Thoracic aorta (tissue), 2 donors: ENCODE measurements at regions not wholly inside any gene's neighbourhood (a gene's known extent, or its start where the extent isn't known, plus 50 kb on each side); places are given as distances from the start of the nearest gene placed in this dataset.

ENCODE experiments used
- ATAC-seq: fragments of 150-250 bp; one replicate; pipeline ENCODE4 v1.8.0; 2017; ENCODE audit warnings: low read depth; ENCODE audit not compliant: insufficient number of reproducible peaks, low FRiP score
- DNase-seq: peaks from one replicate; pipeline ENCODE4 v3.0.0-alpha.2; 2020; ENCODE audit warnings: low spot score
- H3K27ac ChIP-seq, 2 donors: fragments of 200-600 bp; sonication (generic); 1 replicate in 1 of 2; 2 replicates in 1 of 2; pipeline ENCODE4 v1.5.1; 2016; ENCODE audit warnings: mild to moderate bottlenecking in 2 of 2, moderate library complexity in 2 of 2
- H3K27me3 ChIP-seq: fragments of 200-600 bp; sonication (generic); replicated peaks from 2 replicates; pipeline ENCODE4 v1.6.0; 2016; ENCODE audit warnings: mild to moderate bottlenecking; ENCODE audit not compliant: insufficient read depth
- H3K36me3 ChIP-seq: fragments of 200-600 bp; sonication (generic); one replicate; pipeline ENCODE4 v1.5.1; 2016
- H3K4me1 ChIP-seq, 2 donors: fragments of 200-600 bp; sonication (generic); 1 replicate in 1 of 2; 2 replicates in 1 of 2; pipeline versions ENCODE4 v1.5.1 to v1.6.0; 2016; ENCODE audit warnings: low read depth in 2 of 2, mild to moderate bottlenecking in 1 of 2; ENCODE audit not compliant: control insufficient read depth in 1 of 2
- H3K4me3 ChIP-seq: fragments of 200-600 bp; sonication (generic); 2 replicates; pipeline ENCODE4 v1.5.1; 2016; ENCODE audit warnings: mild to moderate bottlenecking
- H3K9me3 ChIP-seq: fragments of 200-600 bp; sonication (generic); 2 replicates; pipeline ENCODE4 v1.5.1; 2016
- CTCF ChIP-seq: fragments of 200-600 bp; sonication (generic); IDR thresholded peaks from one replicate; pipeline ENCODE4 v1.5.1; 2019; ENCODE audit warnings: antibody characterized with exemption

- Histone ChIP-seq H3K4me1 (peaks cover 1 to 30% of the 10 kb centered on the region in 2 donors), H3K9me3 (no peaks in the 10 kb centered on the region), H3K4me3 (no peak overlapping the region), H3K27me3 (no peaks in the 10 kb centered on the region), H3K36me3 (no peaks in the 10 kb centered on the region), H3K27ac (no peak overlapping the region)
- no peak for ATAC-seq
- DNase-seq: no peak
- TF ChIP-seq CTCF: no peak
These were observed 90.1 kb upstream of the PDE3A start for GRCh38 chr12:20278276-20278675.

- Histone ChIP-seq H3K27me3 (no peaks in the 10 kb centered on the region), H3K27ac (peak overlapping the region; percentile 20 to 35), H3K4me1 (peaks cover 0 to 22% of the 10 kb centered on the region in 2 donors), H3K4me3 (no peak overlapping the region), H3K36me3 (no peaks in the 10 kb centered on the region), H3K9me3 (no peaks in the 10 kb centered on the region)
- DNase-seq (no peak), ATAC-seq (no peak)
- no peak for TF ChIP-seq CTCF
These were observed 87.8 kb upstream of the PDE3A start for GRCh38 chr12:20280515-20280914.

GRCh38 chr12:20282401-20282800 is 85.9 kb upstream of the PDE3A start:
- ATAC-seq: no peak
- H3K27me3 ChIP-seq: no peaks in the 10 kb centered on the region
- peaks cover 0 to 22% of the 10 kb centered on the region in 2 donors for H3K4me1 ChIP-seq
- no peaks in the 10 kb centered on the region for H3K9me3 ChIP-seq
- DNase-seq: no peak
- no peak overlapping the region for H3K4me3 ChIP-seq
- no peaks in the 10 kb centered on the region for H3K36me3 ChIP-seq
- peak overlapping the region in 1 of 2 donors; percentile 11 for H3K27ac ChIP-seq
- no peak for TF ChIP-seq CTCF

GRCh38 chr12:20283482-20283881 is 84.9 kb upstream of the PDE3A start:
- ATAC-seq (no peak), DNase-seq (no peak)
- TF ChIP-seq CTCF: no peak
- H3K27me3 ChIP-seq: no peaks in the 10 kb centered on the region
- no peaks in the 10 kb centered on the region for H3K36me3 ChIP-seq
- peaks cover 0 to 22% of the 10 kb centered on the region in 2 donors for H3K4me1 ChIP-seq
- no peaks in the 10 kb centered on the region for H3K9me3 ChIP-seq
- H3K27ac ChIP-seq: no peak overlapping the region
- no peak overlapping the region for H3K4me3 ChIP-seq

- Histone ChIP-seq H3K9me3 (no peaks in the 10 kb centered on the region), H3K27ac (no peak overlapping the region), H3K27me3 (no peaks in the 10 kb centered on the region), H3K4me1 (no peaks in the 10 kb centered on the region), H3K36me3 (no peaks in the 10 kb centered on the region), H3K4me3 (no peak overlapping the region)
- no peak for TF ChIP-seq CTCF
- DNase-seq (no peak), ATAC-seq (no peak)
These were observed 78.8 kb upstream of the PDE3A start for GRCh38 chr12:20289520-20289919.
